ENCODE measurements at regions not wholly inside any gene's neighbourhood (a gene's known extent, or its start where the extent isn't known, plus 50 kb on each side); places are given as distances from the start of the nearest gene placed in this dataset.

DNA sequence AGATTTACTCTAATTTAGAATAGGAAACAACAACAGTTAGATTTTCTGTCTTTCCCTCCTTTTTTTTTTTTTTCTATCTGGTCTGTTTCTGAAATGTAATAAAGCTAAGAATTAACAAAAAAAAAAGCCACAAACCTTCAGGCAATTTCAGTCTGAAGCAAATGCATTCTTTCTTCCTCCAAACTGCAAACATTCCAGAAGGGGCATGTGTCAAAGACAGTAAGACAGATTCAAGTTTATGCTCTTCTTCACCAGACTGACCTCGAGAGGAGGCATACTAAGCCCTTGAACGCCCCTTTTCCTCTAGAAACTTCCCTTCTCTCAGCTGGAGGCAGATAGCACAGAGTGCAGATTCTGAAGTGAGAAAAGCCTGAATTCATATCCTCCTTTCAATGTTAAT, 654.6 kb upstream of the LMCD1 start:
- no peak for FAIRE-seq
- Histone ChIP-seq H3K9me3 (replicated peaks; ENCODE audit: control insufficient read depth, insufficient read depth, low read length) (no peaks in the 10 kb centered on the region), H3K27ac (ENCODE audit: insufficient read depth, low read depth, low read length) (no peak overlapping the region), H3K9me1 (replicated peaks; ENCODE audit: control insufficient read depth, extremely low read depth, insufficient read depth, low read length) (no peaks in the 10 kb centered on the region), H3K79me2 (ENCODE audit: control insufficient read depth, insufficient read depth, low read length) (no peaks in the 10 kb centered on the region), H3K4me3 (replicated peaks in 1 of 3; ENCODE audit: insufficient read depth in 1 of 3, low read depth in 1 of 3, low read length in 3 of 3) (no peak overlapping the region), H3K4me1 (ENCODE audit: control insufficient read depth, extremely low read depth, insufficient read depth, low read length) (no peaks in the 10 kb centered on the region), H3K9ac (replicated peaks; ENCODE audit: extremely low read depth, insufficient read depth, low read length) (no peak overlapping the region), H3K27me3 (ENCODE audit: control insufficient read depth in 2 of 2, insufficient read depth in 2 of 2, low read length in 2 of 2) (no peaks in the 10 kb centered on the region), H4K20me1 (replicated peaks; ENCODE audit: control insufficient read depth, extremely low read depth, insufficient read depth, low read length) (no peaks in the 10 kb centered on the region), H2AFZ (ENCODE audit: low read depth, low read length) (no peak overlapping the region), H3K4me2 (ENCODE audit: insufficient read depth, low read length) (no peak overlapping the region), H3K36me3 (ENCODE audit: control insufficient read depth in 2 of 2, extremely low read depth in 1 of 2, insufficient read depth in 2 of 2, low read length in 2 of 2) (no peaks in the 10 kb centered on the region)
- BruUV-seq (replicated peaks), result no TSS peak
- intact Hi-C loops (cut with micrococcal nuclease) (no loop called here), dilution Hi-C loops (cut with MboI; ENCODE audit: extremely low pct_ligation_motif_present, low sequenced_read_pairs) (no loop called here)
- CTCF ChIA-PET, result interaction anchor here (0.9 to 1.3 kb wide), 2 partner anchors 9 to 10 kb away, joined by 3 read pairs; no protein-coding TSS in a partner anchor
- POLR2A ChIA-PET, result no interaction called here
- TF ChIP-seq EZH2 (IDR thresholded peaks at IDR 0.05; ENCODE audit: borderline replicate concordance, low read depth, low read length, severe bottlenecking) (no peak), POLR2AphosphoS5 (IDR thresholded peaks at IDR 0.05; ENCODE audit: insufficient read depth, low read depth, low read length) (no peak)
- TF ChIP-seq, protein P1, sequence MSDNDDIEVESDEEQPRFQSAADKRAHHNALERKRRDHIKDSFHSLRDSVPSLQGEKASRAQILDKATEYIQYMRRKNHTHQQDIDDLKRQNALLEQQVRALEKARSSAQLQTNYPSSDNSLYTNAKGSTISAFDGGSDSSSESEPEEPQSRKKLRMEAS (IDR thresholded peaks at IDR 0.05; ENCODE audit: insufficient read depth, insufficient read length), result no peak
- DNase-seq (ENCODE audit: low read depth, low spot score), result no peak

- no peak for DNase-seq (ENCODE audit: low read depth, low spot score)
- Histone ChIP-seq H3K79me2 (ENCODE audit: control insufficient read depth, insufficient read depth, low read length) (no peaks in the 10 kb centered on the region), H3K27me3 (ENCODE audit: control insufficient read depth in 2 of 2, insufficient read depth in 2 of 2, low read length in 2 of 2) (no peaks in the 10 kb centered on the region), H3K9me1 (replicated peaks; ENCODE audit: control insufficient read depth, extremely low read depth, insufficient read depth, low read length) (no peaks in the 10 kb centered on the region), H3K27ac (ENCODE audit: insufficient read depth, low read depth, low read length) (no peak overlapping the region), H3K9ac (replicated peaks; ENCODE audit: extremely low read depth, insufficient read depth, low read length) (no peak overlapping the region), H4K20me1 (replicated peaks; ENCODE audit: control insufficient read depth, extremely low read depth, insufficient read depth, low read length) (no peaks in the 10 kb centered on the region), H3K4me2 (ENCODE audit: insufficient read depth, low read length) (no peak overlapping the region), H3K9me3 (replicated peaks; ENCODE audit: control insufficient read depth, insufficient read depth, low read length) (no peaks in the 10 kb centered on the region), H3K4me3 (replicated peaks in 1 of 3; ENCODE audit: insufficient read depth in 1 of 3, low read depth in 1 of 3, low read length in 3 of 3) (no peak overlapping the region), H3K36me3 (ENCODE audit: control insufficient read depth in 2 of 2, extremely low read depth in 1 of 2, insufficient read depth in 2 of 2, low read length in 2 of 2) (no peaks in the 10 kb centered on the region), H2AFZ (ENCODE audit: low read depth, low read length) (no peak overlapping the region), H3K4me1 (ENCODE audit: control insufficient read depth, extremely low read depth, insufficient read depth, low read length) (no peaks in the 10 kb centered on the region)
- POLR2A ChIA-PET, result no interaction called here
- CTCF ChIA-PET, result interaction anchor here (0.9 to 1.3 kb wide), 2 partner anchors 9 to 10 kb away, joined by 3 read pairs; no protein-coding TSS in a partner anchor
- dilution Hi-C loops (cut with MboI; ENCODE audit: extremely low pct_ligation_motif_present, low sequenced_read_pairs), result no loop called here
- FAIRE-seq, result no peak
- TF ChIP-seq, protein P1 (IDR thresholded peaks at IDR 0.05; ENCODE audit: insufficient read depth, insufficient read length), result no peak
- TF ChIP-seq EZH2 (IDR thresholded peaks at IDR 0.05; ENCODE audit: borderline replicate concordance, low read depth, low read length, severe bottlenecking) (no peak), GATA2 (IDR thresholded peaks at IDR 0.05; ENCODE audit: insufficient read depth, insufficient read length, low read depth, low read length) (no peak)
- intact Hi-C loops (cut with micrococcal nuclease), result no loop called here
- no TSS peak for BruUV-seq (replicated peaks)
These were observed 654.1 kb upstream of the LMCD1 start for GRCh38 chr3:7847521-7847920.

All from endothelial cell of umbilical vein (primary cell).